ENCODE measurements at regions not wholly inside any gene's neighbourhood (a gene's known extent, or its start where the extent isn't known, plus 50 kb on each side); places are given as distances from the start of the nearest gene placed in this dataset.

DNA sequence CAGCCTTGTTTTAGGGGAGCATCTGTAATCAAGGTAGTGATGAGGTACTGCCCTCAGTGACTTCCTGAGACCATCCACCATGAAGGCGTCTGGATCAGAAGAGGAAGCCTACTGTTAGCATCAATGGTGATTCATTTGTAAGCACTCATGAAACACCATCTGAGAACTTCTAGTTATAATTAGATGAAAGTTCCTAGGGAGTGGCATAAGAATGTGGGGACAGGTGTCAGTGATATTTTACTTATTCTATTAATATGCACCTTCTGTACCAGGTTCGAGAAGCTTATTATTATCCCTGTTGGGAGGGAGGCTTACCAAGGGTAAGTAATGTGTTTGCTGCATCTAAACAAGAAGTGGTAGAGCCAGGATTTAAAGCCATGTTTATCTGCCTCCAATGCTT is 295.8 kb upstream of the TBL1XR1 start:
- TF ChIP-seq, protein P1, sequence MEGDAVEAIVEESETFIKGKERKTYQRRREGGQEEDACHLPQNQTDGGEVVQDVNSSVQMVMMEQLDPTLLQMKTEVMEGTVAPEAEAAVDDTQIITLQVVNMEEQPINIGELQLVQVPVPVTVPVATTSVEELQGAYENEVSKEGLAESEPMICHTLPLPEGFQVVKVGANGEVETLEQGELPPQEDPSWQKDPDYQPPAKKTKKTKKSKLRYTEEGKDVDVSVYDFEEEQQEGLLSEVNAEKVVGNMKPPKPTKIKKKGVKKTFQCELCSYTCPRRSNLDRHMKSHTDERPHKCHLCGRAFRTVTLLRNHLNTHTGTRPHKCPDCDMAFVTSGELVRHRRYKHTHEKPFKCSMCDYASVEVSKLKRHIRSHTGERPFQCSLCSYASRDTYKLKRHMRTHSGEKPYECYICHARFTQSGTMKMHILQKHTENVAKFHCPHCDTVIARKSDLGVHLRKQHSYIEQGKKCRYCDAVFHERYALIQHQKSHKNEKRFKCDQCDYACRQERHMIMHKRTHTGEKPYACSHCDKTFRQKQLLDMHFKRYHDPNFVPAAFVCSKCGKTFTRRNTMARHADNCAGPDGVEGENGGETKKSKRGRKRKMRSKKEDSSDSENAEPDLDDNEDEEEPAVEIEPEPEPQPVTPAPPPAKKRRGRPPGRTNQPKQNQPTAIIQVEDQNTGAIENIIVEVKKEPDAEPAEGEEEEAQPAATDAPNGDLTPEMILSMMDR (IDR thresholded peaks at IDR 0.05) = no peak
- TF ChIP-seq POLR2A (IDR thresholded peaks at IDR 0.05) = no peak

Data from breast epithelium (tissue), 3 donors.